HG03342 (cell line): ENCODE measurements at regions not wholly inside any gene's neighbourhood (a gene's known extent, or its start where the extent isn't known, plus 50 kb on each side); places are given as distances from the start of the nearest gene placed in this dataset.

Experiments
- ATAC-seq: cut with Tn5 transposase; IDR thresholded peaks from one replicate; pipeline ENCODE4 v1.9.1; 2021; ENCODE audit warnings: mild to moderate bottlenecking, moderate library complexity; ENCODE audit not compliant: unreplicated experiment

DNA sequence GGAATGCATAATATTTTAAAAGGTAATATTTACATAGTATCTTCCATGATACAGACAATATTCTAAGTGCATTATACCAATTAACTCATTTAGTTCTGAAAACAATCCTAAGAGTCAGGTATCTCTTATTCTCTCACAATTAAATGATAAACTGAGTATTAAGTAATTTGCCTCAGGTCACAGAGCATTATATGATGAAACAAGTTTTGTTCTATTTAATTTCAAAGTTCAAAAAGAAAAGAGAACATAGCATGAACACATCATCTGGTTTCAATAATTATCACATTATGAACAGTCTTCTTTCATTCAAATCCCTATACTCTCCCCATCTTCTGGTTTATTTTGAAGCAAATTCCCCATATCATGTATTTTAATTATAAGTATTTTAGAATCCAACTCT, 927.5 kb downstream of the ADGRL2 start:
- ATAC-seq: no peak

DNA sequence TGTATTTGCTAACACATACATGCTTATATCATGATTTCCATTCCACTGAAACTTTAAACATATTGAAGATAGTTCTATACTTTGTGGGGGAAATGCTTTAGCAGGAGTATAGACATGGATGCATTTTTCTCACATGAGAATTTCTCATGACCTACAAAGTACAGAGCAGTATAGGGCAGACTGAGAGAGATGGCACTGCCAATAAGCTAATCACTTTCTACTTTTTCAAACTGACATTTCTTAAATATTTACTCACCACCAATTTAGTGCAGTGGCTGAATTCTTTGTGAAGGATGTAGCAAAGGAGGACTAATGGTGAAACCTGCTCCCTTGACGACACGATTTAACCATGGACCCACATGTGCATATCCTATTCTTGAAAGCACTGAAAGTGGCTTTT, 923.5 kb downstream of the ADGRL2 start:
- ATAC-seq: no peak

DNA sequence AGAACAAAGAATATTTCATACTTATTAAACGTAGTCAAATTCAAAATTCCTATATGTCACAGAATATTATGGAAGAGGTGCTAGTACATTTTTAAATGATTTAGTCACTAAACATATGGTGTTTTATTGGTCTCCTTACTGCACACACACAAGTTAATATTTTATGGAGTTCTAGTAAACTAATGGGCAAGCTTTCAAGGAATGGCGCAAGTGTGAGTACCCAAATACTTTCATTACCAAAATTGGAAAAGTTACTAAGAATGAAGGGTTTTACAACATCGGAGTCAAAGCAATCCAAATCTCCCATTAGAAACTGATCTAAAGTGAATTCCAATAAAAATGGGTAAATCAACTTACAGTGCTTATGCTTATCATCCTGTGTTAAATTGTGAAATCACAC, 921.9 kb downstream of the ADGRL2 start:
- ATAC-seq: no peak

DNA sequence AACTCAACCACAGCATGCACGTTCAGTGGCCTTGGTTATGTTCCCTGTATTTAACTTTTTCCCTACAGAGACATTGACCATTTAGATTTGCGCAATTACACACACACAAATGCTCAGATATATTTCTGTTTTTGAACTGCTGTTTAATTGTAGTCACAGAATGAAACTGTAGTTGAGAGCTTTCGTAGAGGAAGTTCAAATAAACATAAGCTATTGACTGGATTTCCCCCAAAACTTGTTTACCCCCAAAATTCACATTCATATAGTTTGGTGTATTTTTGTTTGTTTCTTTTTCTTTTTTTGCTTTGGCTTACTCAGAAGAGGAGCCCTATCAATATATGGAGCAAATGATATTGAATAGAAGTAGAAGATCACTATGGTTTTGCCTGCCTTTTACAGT, 921.0 kb downstream of the ADGRL2 start:
- ATAC-seq: no peak

DNA sequence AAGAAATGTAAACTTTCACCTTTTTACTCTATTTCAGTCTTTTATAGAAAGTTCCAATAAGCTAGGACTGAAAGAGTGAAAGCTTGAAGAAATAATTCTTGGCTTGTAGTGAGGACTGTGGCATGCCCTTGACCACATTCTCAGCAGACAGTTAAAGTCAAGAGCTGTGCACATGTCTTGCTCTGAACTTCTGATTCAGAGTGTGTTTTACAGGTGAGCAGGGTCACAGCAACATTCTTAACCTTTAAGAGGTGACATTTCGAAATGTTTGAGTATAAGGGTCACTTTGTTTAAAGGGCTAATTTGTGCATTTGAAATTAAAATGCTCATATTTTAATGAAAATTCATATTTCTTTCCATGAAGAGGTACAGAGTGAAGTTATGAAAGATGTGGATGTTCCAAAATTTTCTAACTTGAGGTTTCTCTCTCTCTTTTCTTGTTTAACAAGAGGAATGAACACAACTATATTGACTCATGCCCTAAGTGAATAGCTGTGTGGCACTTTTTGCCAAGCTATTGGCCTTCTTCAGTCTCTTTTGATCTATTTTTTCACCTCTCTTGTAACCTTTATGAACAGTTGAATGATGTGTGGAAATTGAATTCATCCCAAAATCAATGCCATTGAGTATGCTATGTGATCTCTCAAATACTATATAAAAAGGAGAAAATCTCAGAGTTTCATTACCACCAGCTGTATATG, 918.1 kb downstream of the ADGRL2 start:
- no peak for ATAC-seq

DNA sequence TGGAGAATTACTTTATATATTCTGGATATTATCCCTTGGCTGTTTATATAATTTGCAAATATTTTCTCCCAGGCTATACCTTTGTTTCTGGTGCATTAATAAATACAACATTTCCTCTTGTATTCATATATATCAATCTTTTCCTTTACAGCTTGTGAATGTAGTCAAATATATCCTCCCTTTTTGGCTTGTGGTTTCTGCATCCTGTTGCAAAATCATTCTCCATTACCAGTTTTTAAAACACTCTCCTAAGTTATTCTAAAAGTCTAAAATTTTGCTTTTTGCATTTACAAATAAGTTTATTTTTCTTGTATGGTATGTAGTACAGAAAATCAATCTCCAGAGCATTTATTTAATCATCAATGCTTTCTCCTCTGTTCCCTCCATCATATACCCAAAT, 909.4 kb downstream of the ADGRL2 start:
- ATAC-seq: no peak

DNA sequence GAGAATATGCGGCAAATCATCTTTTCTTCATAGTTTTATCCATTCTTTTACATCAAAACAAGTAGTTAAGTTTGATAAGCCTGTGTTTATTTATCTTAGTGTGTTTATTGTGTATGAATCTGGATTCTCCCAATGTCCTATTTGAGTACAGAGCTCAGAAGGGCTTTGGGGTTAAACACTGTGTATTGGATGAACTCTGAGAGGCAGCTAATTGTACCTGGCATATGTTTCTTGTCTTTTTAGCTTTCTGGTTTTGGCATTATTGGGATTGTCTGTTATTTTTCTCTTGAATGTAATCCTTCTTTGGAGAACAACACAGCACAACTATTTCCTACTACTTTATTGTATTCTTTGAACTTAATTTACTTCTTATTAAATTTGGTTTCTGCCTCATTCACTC, 906.9 kb downstream of the ADGRL2 start:
- no peak for ATAC-seq

DNA sequence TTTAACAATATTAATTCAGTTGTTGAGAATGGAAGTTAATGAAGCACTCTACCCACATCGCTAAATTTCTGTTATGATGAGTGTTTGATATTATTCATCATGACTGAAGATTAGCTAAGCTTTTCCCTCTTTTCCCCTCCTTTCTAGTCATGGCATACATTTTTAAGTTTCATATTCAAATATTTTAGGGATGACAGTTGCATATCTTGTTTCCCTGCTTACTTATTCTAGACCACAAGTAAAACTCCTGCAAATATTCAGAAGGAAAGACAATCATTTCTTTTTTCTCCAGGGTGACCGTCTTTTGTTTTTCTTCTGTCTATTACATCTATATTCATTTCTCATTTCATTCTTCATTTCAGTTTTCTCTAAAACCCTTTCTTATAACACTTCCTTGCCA, 906.0 kb downstream of the ADGRL2 start:
- no peak for ATAC-seq

DNA sequence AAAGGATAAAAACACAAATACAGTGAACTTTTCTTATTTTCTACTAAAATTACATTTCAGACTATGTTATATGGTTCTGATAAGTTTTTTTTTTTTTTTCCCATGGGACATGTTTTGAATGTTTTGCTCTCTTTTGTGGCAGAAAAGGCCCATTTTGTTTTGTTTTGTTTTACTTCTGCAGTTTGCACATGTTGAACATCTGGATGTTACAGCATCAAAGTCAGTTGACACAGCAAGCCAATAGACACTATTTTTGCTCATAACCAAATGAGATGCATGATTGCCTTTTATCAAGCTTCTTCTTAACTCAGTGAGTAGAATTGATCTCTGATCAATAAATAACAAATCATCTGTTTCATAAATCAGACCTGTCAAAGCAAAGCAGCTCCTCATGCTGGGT, 904.2 kb downstream of the ADGRL2 start:
- ATAC-seq: no peak

DNA sequence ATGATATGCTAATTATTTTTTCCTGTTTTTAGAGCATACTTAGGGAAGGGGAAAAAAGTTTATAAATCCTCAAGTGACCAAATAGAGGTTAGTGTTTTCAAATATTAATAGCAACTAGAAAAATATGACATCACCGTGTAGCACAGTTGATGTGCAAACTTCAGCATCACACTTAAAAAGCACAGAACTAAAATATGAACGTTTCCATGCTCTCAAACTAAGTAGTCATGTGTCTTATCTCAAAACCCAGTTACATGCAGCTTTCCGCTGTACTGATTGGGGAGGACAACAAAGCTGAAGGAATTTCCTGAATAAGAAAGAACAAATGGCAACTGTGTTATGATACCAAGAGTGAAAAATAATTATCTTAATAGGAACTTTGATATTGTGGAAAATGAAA, 903.7 kb downstream of the ADGRL2 start:
- ATAC-seq: no peak

DNA sequence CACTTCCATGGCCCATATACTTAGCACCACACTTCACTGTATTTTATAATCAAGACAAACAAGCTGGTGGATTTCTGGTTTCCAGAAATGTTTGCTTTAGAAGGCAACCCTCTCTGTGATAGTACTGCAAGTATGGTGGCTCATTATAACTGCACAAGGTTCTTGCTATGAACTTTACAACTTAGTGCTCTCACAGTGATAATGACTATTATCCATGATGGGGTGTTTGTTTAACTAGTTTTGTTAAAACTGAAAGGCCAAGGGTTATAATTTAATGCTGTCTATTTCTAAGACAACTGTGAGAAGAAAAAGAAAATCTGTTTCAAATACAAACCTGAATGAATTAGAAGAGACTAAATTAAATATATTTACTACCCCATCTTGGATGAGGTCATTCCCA, 903.2 kb downstream of the ADGRL2 start:
- no peak for ATAC-seq

DNA sequence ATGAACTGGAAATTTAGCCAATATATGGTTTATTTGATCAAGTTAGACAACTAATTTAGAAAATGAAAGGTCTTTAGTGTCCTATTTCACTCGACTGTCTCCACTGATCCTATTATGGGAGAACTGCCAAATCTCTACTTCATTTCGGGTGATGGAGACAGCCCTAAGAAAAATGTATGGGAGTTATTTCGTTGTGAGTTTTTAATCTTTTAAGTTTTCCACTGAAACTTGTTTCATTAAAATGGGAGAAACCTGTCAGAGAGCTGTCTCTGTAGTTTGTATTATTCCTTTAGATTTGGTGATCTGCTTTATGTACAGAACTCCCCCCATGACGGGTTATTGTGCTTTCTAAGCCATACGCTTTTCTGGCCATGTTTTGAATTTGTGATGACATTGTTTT, 899.7 kb downstream of the ADGRL2 start:
- ATAC-seq: no peak

DNA sequence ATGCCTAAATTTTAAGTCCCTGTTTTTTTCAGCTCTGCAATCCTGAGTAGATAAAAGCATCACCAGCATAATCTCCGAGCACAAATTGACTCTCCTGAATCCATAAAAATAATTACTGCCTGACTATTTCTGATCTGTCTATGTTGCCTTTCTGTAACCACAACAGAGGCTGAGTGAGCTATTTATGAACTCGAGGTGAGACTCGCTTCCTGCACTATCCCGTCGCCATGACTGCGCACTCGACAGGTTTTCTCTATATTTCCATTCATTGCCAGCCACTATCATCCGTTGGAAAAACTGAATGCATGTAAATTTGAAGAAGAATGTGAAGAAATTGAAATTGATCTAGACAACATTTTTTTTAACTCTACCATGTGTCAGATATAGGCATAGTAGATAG, 897.2 kb downstream of the ADGRL2 start:
- no peak for ATAC-seq

DNA sequence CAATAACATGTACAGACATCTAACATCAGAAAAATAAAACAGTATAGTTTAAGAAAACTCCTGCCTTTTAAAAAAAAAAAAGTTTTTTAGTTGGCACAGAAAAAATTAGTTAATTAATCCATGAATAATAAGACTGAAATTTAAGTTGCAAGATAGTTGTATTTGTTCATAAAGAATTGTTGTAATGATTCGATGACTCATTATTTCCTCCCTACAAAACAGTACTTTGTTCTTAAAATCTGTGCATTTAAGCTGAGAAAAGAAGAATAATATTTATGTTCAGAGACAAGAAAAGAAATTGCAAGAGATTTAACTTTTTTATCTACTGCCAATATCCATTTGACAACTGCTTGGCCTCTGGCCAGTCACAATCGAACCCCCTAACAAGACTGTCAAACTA, 894.7 kb downstream of the ADGRL2 start:
- ATAC-seq: no peak

DNA sequence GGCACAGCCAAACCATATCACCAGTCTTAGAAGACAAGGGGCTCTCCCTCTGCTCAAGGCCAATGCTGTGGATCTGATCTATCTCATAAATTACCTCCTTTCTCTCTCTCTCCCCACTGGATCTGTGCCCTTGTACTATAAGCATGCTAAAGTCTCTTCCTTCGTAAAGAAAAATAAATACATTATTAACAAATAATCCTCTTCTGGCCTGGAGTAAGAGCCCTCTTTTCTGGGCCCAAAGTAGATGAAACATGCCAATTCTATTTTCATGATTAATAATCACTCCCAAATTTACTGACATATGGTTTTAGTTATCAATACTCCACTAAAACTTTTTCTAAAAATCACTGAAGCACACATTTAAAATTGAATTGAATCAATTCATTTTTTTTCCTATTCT, 889.7 kb downstream of the ADGRL2 start:
- no peak for ATAC-seq

DNA sequence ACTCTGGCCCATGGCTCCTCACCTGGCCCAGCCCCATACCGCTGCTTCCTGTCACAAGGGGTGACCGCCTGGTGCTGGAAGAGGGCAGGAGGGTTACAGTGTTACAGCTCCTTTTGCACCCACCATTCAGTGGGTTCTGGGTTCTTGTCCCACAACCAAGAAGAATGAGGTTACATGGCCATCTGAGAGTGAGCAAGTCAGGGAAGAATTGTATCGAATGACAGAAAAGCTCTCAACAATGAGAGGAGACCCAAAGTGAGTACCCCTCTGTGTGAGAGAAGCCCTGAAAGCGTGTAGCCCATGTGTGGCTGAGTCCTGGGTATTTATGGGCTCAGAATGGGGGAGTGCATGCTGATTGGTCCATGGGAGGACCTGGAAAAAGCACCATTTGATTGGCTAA, 888.5 kb downstream of the ADGRL2 start:
- ATAC-seq: no peak

DNA sequence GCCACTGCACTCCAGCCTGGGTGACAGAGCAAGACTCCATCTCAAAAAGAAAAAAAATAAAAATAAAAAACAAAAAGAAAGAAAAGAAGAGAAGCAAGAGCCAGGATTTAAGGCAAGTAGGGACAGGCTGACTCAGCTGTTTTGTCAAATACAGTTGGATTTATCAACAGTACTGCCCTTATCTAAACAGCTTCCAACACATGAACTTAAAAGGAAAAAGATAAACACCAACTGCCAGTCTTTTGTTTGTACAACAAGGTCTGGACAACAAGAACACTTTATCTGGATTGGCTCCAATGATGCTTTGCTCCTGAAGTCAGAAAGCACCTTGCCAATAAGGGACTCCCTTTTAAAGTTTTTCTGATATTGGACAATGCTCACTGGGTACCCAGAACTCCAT, 886.0 kb downstream of the ADGRL2 start:
- no peak for ATAC-seq

DNA sequence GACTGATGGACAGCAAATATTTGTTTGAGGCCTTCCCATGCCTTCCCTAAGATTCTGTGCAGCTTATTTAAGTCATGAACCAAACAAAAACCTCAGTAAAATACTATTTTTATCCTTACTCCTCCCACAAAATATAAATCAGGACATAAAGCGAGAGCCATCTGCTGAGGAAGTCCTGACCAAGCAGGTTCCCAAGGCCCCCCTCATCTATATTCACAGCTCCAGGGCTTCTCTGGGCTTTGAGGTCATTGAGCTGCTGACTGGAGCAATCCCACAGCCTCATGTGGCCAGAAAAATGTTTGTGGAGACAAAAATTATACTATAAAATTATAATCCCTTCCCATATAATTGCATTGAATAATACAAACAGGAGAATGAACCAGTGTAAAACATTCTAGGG, 846.2 kb downstream of the ADGRL2 start:
- no peak for ATAC-seq

DNA sequence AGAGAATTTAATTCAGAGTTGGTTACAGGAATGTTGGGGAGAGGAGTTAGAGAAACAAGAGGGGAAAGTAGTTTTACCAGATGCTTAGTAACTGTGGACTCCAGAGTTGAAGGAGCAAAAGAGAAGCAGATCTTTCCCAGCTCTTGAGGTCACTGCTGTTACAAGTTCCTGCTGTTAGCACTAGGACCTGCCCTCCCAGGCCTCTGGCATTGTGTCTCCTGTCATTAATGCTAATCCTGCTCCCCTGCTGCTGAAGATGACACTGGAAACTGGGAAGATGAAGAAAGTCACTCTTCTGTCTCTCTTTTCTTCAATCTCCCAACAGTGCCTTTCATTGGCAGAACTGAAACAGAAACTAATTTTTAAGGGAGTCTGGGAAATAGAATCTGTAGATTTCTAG, 845.6 kb downstream of the ADGRL2 start:
- ATAC-seq: no peak

DNA sequence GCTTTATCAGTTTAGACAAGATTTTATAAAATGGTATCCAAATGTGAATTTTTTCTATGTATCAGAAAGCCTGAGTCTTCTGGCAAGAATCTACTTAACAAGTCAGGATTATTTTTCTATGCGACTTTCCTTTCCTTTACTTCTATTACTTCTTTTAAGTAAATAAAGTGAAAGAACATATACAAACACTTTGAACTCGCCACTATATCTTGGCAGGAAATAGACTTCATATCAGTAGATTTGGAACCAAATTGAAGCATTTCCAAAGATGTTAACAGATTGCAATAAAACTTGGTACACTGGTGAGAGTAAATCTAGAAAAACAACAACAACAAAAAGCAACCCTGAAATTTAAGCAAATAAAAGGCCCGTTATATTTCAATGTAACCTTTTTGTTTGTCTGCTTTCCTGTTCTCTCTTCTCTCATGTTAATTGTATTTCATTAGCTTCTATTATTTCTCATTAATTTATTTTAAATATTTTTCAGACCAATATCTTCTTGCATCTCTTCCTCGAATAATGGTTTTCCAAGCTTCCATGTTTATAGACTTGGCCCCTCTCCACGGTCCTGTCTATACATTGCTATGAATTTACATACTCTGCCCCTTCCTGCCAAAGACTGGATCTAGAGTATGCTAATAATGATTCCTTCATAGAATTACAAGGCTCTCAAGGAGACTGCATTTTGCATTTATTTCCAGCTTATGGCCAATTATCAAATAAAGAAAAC, 843.6 kb downstream of the ADGRL2 start:
- no peak for ATAC-seq

DNA sequence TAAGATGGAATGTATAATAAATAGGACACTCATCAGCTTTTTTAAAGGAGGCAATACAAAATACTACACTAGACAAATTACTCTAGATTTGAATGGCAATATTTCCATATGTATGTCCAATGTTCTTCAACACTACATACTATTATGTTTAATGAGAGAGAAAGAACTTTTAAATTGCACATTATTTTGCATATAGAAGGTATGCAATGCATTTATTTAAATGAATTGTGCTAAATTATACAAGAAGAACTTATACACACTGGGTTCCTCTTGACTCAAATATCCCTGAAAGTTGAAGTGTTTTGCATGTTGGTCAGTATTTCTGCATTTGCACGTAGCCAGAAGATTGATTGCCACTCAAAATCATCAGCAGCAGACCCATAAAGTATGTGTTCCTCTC, 839.6 kb downstream of the ADGRL2 start:
- no peak for ATAC-seq

DNA sequence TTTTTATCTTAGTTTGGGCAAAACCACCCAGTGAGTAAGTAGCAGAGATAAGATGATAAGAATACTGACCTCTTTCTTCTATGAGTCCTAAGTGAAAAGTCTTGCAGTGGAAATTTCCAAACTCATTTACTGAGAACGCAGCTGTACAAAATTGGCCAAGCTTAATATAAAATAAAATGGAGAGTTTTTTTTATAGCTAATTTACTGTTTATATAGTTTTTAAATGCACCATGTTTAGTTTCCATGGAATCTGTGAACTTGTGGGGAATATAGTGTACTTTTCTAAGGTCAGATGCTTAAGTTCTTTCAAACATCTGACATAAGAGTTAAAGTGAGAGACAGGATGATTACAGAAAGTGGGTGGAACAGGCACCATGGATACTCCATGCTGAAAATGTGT, 833.5 kb downstream of the ADGRL2 start:
- no peak for ATAC-seq

DNA sequence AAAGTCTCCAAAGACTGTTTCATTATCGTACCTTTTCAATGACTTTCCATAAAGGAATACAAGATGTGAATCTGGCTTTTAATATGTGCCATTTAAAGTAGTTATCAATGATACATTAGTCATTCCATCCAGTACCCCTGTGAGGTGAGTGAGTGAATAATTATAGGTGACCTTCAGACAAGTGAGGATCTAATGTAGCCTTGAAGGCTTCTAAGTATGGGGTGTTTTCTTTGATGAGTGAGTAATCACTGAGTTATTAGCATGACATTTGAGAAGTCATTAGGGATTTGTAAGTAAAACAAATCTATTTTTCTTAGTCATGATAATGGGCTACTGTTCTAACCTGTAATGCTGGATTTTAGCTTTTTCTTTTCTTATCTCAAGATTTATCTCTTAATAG, 831.4 kb downstream of the ADGRL2 start:
- ATAC-seq: no peak
